Hematopoietic multipotent progenitor cell treated with erythropoietin and hydrocortisone succinate and interleukin-3 and kit ligand, for 4 days (in vitro differentiated cells): ENCODE measurements at regions not wholly inside any gene's neighbourhood (a gene's known extent, or its start where the extent isn't known, plus 50 kb on each side); places are given as distances from the start of the nearest gene placed in this dataset.
"Not testable (repeated sequence)": the region's sequence is repeated elsewhere in the genome, so short reads cannot be mapped to it uniquely, and the experiment has no call there.

Source experiments
- DNase-seq: peaks from one replicate; pipeline ENCODE4 v3.0.0-alpha.2; 2015

DNA sequence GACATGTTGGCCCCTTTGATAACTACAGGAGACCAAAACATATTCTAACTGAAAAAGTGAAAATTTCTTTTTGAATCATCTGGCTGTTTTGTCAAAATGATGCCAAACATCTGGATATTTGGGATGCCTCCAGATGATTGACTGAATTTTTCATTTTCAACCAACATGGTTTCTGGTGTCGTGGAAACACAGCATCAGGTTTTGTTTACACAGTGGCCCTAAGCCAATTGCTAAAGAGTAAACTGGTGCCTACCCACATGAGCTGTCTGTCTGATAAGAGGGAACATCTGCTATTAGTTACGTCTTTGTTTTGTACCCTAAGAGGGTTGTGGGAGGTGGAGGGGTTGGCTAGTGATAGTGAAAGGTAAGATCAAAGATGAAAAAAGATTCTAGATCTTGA, 204.8 kb downstream of the KCNK2 start:
- no peak for DNase-seq

DNA sequence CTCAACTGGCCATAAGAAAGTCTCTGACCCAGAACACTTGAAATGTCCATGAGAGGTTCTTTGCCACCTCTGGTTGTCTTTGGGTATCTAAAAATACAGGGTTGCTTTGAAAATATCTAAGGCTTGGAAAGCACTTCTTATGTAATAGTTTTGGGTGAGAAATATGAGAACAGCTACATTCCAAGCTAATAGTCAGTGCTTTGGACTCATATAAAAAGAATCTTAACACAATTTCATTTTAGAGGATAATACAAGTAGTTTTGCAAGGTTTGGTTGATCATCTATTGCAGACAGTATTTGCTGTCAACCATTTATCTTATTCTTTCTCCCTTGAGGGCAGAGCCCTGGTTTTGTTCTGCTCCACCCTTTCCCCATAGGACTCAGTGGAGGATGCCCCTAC, 207.5 kb downstream of the KCNK2 start:
- no peak for DNase-seq

DNA sequence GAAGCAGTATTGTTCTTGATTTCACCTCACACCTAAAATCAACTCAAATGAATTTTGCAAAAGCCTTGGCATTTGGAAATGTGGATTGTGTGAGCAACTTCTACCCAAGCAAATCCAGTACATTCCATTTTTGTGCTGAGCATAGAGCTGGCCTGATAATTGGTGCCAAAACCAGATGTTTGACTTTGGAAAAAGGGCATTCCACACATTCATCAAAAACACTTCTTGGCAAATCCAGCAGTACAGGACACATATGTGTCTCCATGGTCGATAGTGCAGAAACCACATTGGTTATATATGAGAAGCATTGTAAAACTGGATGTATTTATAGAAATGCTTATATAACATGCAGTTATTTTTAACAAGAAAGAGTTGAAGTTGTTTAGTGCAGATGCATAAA, 210.4 kb downstream of the KCNK2 start:
- no peak for DNase-seq

DNA sequence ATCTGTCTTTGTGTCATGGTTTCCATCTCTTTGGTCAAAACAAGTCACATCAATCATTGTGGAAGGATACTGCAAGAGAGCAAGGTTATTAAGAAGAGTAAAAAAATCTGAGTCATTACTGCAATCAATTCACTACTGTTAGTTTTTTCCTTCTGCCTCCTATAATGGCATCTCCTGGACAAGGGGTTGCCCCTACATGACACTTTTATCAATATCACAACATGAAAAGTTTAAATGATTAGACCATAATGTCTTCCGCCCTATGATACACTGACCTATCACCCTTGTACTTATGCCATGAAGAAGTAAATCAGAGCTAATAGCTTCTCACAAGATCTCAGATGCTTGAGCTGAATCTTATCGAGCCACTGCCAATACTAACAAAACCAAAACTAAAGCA, 223.9 kb downstream of the KCNK2 start:
- DNase-seq, result no peak

DNA sequence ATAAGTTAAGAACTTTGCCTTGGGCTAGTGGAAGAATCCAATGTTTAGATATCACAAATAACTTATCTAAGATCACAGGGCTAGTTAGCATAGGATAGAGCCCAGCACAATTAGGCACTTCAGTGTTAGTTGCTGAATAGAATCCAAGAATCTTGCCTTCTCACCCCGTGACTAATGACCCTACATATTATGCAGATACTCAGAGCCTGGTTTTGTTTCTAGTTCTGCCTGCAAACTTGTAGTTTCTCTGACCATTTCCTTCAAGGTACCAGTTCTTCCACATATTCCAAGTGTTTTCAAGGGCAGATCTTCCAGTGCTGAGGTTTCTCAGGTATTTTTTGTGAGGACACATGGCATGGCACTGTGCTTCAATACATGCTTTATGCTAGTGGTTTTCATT, 239.3 kb downstream of the KCNK2 start:
- no peak for DNase-seq

DNA sequence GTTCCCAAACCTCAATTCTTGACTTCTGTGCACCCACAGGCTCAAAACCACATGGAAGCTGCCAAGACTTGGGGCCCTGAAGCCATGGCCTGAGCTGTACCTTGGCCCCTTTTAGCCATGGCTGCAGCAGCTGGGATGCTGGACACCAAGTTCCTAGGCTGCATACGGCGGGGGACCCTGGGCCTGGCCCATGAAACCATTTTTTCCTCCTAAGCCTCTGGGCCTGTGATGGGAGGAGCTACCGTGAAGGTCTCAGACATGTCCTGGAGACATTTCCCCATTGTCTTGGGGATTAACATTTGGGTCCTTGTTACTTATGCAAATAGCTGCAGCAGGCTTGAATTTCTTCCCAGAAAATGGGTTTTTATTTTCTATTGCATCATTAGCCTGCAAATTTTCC, 241.5 kb downstream of the KCNK2 start:
- not testable (repeated sequence) for DNase-seq

DNA sequence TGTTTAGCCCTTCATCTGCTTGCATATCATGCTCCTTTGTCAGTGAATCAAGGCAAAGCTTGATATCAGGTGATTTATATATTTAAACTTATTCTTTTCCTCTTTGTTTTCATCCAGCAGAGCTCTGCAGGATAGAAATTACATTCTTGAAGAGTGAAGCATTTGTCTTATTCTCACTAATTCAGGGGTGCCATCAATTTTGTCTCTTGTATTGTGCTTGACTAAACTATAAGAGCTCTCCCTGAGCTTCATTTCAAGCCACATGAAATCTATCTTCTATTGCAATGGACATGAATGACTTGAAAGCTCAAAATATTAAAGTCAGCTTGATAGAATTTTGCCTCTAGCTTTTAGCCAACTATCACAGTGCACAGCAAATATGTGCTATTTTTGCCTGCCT, 236.7 kb upstream of the KCTD3 start:
- no peak for DNase-seq

DNA sequence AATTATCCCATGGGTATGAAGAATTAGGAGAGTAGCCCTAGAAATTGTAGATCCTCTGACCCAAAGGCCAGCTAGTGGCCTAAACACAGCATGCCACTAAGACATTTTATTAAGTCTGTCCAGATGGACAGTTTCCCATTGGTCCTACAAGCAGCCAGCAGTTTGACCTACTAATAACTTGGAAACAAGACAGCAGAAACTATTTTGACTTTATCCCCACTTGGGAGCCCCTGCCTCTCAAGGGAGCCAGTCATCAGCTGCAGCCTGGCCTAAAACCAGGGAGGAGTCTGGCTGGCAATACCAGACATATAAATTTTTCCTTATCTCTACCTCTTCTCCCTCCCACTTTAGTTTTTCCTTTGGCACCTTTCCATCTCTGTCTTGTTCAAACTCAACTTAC, 222.6 kb upstream of the KCTD3 start:
- no peak for DNase-seq

DNA sequence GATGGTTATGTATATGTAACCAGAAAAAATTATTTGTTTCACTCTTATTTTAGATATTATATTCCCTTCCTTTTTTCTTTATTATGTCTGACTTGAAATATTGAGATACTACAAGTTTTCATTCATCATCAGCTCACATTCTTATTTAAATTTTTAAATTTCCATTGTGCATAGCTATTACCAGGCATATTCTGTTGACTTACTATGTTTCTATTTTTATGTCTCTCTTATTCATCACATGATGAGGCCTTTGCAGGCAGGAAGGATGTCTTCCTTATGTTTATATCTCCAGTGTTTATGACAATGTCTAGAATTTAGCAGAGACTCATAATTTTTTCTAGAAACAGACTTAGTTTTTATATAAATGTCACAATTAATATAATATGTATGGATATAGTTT, 221.9 kb upstream of the KCTD3 start:
- DNase-seq, result no peak

DNA sequence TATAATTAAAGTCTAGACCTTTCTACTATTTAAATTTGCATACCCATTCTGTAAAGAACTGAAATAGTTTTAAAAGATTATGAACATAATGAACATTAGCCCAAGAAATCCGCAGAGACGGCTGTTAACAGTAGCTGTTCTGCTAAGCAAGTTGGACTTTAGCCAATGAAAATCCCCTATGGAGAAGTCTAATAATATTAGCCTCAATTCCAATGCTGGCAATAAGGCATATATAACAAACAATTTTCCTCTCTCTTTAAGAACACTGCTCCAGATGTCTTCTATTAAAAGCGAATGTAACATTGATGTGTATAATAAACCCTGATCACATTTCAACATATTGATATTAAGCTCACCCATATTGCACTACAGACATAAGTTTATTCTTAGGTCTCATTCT, 221.3 kb upstream of the KCTD3 start:
- DNase-seq, result no peak

DNA sequence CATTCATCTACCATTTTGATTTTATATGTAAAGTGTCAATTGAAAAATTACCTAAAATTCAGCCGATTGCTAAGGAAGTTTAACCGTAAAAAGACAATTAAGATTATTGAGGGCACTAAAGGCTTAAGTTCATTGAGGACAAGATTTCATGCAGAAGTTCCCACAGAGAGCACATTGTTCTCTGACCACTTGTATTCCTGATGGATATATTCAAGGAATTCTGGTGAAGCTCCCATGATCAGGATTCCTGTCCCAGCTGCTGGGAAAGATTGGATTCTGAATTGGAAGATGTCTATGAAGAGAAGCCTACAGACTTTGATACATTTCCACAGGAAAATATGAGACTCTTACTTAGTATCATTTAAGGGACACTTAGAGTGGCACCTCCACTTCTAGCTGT, 209.2 kb upstream of the KCTD3 start:
- DNase-seq, result no peak

DNA sequence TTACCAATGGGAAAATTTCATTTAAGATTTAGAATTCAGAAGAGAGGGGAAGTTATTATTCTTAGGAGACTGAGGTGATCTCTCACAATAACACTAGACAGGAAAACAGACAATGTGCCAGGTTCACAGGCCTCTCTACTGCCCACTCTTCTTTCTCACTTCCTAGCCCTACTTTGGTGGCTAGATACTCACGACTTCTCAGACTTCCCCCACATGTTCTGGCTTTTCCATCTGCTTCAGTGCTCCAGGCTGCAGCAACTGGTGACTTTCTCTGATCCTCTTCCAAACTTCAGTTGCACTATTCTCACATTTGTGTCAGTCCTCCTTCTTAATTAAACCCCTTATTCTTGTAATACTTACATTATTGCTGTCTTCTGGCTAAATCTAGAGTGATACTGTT, 208.7 kb upstream of the KCTD3 start:
- DNase-seq, result no peak

DNA sequence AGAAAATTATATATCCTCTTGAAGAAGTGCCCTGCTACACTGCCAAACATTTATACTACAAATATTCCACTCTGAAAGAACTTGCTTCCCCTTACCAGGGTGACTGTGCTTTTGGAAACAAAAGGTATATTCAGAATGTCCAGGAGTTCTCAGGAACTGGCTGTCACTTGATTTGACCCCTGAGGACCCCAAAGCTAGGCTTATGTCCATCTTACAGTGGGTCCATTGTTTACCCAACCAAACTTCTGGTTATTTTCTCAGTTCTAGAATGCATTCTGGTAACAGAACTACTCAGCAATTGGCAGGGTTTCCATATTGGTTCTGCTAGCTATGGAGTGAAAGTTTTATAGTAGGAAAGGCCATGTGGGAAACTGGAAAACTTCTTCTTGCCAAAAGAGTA, 207.1 kb upstream of the KCTD3 start:
- DNase-seq, result no peak

DNA sequence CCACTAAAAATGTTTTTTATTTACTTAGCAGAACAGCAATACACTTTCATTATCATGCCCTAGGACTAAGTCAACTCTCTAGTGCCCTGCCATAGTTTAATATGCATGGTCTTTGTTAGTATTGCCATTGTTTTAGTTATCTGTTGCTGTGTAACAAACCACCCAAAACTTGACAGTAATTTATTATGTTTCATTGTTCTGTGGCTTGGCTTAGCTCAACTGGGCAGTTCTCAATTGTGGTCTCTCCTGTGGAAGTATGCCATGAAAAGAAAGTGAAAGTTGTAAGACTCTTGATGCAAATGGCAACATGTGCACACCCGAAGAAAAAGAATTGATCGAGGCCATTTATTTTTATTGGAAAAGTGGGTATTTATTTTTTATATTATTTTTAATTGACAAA, 206.3 kb upstream of the KCTD3 start:
- DNase-seq, result no peak

DNA sequence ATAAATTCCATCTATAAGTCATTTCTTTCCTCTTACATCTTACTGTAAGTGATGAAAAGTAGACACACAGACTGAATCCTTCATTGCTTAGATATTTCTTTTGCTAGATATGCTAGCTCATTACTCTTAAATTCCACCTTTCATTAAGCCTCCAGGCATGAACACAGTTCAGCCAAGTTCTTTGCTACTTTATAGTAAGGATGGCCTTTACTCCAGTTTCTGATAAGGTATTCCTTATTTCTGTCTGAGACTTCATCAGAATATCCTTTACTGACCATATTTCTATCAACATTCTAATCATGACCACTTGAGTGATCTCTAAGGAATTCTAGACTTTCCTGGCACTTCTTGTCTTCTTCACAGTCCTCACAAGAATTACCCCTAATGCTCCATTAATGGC, 191.7 kb upstream of the KCTD3 start:
- no peak for DNase-seq

DNA sequence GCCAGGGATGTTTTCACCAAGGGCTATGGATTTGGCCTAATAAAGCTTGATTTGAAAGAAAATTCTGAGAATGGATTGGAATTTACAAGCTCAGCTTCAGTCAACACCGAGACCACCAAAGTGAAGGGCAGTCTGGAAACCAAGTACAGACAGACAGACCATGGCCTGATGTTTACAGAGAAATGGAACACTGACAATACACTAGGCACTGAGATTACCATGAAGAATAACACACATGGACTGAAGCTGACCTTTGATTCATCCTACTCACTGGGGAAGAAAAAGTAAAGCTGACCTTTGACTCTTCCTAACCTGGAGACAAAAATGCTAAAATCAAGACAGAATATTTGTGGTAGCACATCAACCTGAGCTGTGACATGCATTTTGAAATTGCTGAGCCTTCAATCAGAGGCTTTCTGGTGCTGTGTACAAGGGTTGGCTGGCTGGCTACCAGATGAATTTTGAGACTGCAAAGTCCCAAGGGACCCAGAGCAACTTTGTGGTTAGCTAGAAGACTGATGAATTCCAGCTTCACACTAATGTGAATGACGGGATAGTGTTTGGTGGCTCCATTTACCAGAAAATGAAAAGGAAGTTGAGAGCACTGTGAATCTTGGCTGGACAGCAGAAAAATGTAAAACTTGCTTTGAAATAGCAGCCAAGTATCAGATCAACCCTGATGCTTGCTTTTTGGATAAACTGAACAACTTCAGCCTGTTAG, 190.4 kb upstream of the KCTD3 start:
- no peak for DNase-seq

DNA sequence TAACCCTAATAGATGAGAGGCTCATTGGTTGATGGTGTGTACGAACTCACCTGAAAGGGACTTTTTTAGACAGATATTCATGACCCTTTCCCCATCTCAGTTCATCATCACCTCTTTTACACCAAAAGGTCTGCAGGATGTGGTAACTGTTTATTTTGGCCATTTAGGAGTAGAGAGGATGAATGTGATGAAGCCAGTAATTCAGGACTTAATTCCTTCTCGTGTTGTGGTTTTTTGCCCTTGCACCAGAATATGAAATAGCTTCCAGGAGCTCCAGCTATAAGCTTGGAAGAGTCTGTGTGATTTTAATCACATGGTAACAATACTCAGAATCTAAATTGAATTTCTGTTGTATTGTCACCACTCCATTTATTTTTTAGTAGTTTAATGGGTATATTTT, 189.4 kb upstream of the KCTD3 start:
- no peak for DNase-seq

DNA sequence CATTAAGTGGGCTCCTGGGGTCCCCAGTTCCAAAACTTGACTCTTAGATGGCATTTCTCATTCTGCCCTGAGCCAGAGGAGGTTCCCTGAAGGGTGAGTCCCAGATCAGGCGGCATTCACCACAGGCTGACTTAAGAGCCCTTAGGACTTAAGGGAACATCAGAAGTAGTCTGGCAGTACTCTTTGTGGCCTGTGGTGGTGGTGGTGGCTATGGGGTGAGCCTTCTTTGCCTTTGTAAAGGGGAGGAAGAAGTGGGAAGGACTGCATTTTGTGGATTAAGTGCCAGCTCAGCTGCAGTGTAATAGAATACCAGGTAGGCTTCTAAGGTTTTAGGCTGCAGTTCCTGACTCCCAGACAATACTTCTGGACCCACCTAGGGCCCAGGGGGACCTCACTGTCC, 186.5 kb upstream of the KCTD3 start:
- DNase-seq, result no peak

DNA sequence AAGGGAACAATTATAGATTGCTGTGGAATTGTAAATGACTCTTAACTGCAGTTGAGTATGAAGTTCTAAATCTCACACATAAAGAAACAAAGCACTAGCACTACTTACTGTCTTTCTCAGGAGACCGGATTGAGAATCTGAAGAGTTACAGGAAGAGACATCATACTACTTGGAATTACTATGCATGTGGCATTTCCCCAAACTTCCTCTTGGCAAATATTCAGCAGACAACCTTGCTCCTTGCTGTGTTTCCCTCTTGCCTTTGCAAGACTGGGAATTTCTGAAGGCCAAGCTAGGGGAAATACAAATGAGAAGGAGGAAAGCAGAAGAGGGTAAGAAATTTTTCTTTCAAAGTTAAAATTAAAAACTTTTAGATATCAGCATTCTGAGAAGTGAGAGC, 173.6 kb upstream of the KCTD3 start:
- DNase-seq, result no peak

DNA sequence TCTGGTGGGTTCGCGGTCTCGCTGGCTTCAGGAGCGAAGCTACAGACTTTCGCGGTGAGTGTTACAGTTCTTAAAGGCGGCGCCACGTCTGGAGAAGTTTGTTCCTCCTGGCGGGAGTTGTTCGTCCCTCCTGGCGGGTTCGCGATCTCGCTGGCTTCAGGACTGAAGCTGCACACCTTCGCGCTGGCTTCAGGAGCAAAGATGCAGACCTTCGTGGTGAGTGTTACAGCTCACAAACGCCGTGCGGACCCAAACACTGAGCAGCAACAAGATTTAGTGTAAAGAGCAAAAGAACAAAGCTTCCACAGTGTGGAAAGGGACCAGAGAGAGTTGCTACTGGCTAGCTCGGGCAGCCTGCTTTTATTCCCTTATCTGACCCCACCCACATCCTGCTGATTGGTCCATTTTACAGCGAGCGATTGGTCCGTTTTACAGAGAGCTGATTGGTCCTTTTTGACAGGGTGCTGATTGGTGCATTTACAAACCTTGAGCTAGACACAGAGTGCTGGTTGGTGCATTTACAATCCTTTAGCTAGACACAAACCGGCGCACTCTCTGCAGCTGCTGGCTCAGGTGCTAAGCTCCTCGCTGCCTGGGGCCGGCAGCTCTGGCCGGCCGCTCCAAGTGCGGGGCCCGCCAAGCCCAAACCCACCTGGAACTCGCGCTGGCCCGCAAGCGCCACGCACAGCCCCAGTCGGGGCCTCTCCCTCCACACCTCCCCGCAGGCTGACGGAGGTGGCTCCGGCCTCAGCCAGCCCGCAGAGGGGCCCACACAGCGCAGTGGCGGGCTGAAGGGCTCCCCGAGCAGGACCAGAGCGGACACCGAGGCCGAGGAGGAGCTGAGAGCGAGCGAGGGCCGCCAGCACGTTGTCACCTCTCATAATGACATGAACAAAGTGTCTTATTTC, 172.8 kb upstream of the KCTD3 start:
- no peak for DNase-seq

DNA sequence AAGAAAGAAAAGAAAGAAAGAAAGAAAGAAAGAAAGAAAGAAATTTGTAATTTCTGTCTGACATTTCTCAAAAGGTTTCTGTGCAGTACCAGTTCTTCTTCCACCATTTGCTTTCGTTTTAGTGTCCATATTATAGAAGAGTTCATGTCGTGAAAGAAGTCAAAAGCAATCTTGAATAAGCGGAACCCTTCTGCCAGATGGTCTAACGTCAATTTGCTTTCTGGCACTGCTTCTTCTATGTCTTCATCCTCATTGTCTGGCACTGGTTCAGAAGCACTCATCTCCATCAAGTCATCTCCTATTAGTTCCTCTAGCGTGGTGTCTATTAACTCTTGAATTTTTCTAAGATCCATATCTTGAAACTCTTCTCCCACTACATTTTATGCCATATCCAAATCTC, 170.0 kb upstream of the KCTD3 start:
- DNase-seq, result no peak

DNA sequence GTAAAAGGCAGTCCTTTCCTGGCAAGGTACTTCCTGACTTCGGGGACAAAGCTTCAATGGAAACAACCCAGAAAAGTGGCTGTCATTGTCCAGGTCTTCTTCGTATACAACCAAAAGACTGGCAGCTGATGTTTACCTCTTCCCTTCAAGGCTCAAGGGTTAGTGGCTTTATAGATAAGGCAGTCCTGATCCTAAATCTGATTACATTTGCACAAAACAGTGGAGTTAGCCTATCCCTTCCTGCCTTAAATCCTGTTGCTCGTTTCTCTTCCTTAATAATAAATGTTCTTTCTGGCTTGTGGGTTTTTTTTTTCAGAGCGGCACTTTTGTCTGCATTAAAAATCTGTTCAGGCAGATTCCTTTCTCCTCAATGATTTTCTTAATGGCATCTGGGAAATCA, 169.3 kb upstream of the KCTD3 start:
- DNase-seq, result no peak

DNA sequence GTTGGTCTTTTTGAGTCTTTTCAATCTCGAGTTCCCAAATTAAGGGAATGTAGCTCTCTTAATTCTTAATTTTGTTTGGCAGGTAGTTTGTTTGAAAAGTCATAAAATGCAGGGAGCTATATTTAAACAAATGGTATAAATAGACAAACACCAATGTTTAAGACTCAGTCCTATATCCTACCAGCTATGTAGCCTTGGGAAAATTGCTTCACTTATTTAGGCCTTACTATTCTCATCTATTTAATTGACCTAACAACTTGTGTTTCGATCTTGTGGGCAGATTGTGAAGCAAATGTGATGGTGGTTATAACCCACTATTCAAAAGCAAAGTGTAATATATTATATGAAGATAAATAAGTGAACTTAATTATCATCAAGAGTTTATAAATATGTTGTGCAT, 167.3 kb upstream of the KCTD3 start:
- no peak for DNase-seq

DNA sequence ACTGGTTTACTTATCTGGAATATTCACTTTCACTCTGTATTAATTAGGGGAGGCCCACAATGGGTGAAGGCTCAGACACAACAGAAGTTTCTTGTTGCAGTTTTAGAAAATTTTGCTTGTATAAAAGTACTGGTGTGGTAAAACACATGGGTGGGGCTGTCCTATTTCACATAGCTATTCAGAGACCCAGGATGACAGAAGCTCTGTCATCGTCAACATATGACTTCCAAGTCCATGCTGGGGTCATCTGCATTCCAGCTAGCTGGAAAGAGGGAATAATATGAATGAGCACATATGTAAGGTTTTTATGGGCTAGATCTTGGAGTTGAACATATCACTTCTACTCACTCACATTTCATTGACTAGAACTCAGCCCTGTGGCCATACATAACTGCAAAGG, 166.4 kb upstream of the KCTD3 start:
- DNase-seq, result no peak

DNA sequence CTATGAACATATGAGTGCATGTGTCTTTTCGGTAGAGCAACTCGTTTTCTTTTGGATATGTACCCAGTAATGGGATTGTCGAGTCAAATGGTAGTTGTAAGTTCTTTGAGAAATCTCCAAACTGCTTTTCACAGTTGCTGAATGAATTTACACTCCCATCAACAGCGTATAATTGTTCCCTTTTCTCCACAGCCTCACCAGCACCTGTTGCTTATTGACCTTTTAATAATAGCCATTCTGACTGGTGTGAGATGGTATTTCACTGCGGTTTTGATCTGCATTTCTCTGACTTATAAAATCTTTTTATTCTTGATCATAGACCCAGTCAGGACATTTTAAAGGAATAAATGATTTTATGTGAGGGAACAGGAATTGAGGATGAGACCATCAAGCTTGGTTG, 165.0 kb upstream of the KCTD3 start:
- no peak for DNase-seq
